OCI-LY1 (cell line): ENCODE measurements at regions not wholly inside any gene's neighbourhood (a gene's known extent, or its start where the extent isn't known, plus 50 kb on each side); places are given as distances from the start of the nearest gene placed in this dataset.
A peak's percentile ranks its signal among the peaks of the same experiment; 100 is the strongest.

Source experiments
- H2AFZ ChIP-seq: fragments of 200-600 bp; sonication (generic), shearing (Covaris generic); 2 replicates; pipeline ENCODE4 v1.6.0; 2014; ENCODE audit warnings: antibody characterized with exemption, mild to moderate bottlenecking, low read length
- H3F3A ChIP-seq: fragments of 200-600 bp; sonication (generic), shearing (Covaris generic); 2 replicates; pipeline ENCODE4 v1.6.0; 2014; ENCODE audit warnings: mild to moderate bottlenecking, antibody characterized with exemption, low read length, moderate library complexity; ENCODE audit not compliant: insufficient read depth
- H3K27ac ChIP-seq: fragments of 200-600 bp; sonication (generic); 2 replicates; pipeline ENCODE4 v1.5.1; 2014; ENCODE audit warnings: low read length, mixed run types, mild to moderate bottlenecking, low read depth; ENCODE audit not compliant: poor library complexity, severe bottlenecking
- H3K27me3 ChIP-seq: fragments of 200-600 bp; sonication (generic); 2 replicates; pipeline ENCODE4 v1.6.0; 2014; ENCODE audit warnings: antibody characterized with exemption, mild to moderate bottlenecking, low read length, moderate library complexity; ENCODE audit not compliant: insufficient read depth
- H3K36me3 ChIP-seq: fragments of 200-600 bp; sonication (generic); 2 replicates; pipeline ENCODE4 v1.6.1; 2014; ENCODE audit warnings: mild to moderate bottlenecking, antibody characterized with exemption, low read length, moderate library complexity, mixed read lengths; ENCODE audit not compliant: insufficient read depth
- H3K4me1 ChIP-seq: fragments of 200-600 bp; sonication (generic); 2 replicates; pipeline ENCODE4 v1.5.1; 2014; ENCODE audit warnings: mild to moderate bottlenecking, low read length, moderate library complexity; ENCODE audit not compliant: insufficient read depth, severe bottlenecking
- H3K4me2 ChIP-seq: fragments of 200-600 bp; sonication (generic), shearing (Covaris generic); 2 replicates; pipeline ENCODE4 v1.6.1; 2014; ENCODE audit warnings: low read length
- H3K4me3 ChIP-seq: fragments of 200-600 bp; sonication (generic); 2 replicates; pipeline ENCODE4 v1.5.1; 2014; ENCODE audit warnings: low read length, low read depth, mild to moderate bottlenecking, mixed read lengths; ENCODE audit not compliant: poor library complexity, severe bottlenecking
- H3K79me2 ChIP-seq: fragments of 200-600 bp; shearing (Covaris generic); 2 replicates; pipeline ENCODE4 v1.6.1; 2016; ENCODE audit warnings: mixed run types, low read length, mixed read lengths; ENCODE audit not compliant: insufficient read depth
- H3K9ac ChIP-seq: fragments of 200-600 bp; sonication (generic), shearing (Covaris generic); 2 replicates; pipeline ENCODE4 v1.6.1; 2014; ENCODE audit warnings: mild to moderate bottlenecking, low read length, mixed read lengths
- H3K9me2 ChIP-seq: fragments of 200-600 bp; sonication (generic), shearing (Covaris generic); 2 replicates; pipeline ENCODE4 v1.6.1; 2014; ENCODE audit warnings: low read depth, mild to moderate bottlenecking, low read length, mixed read lengths
- H3K9me3 ChIP-seq: fragments of 200-600 bp; shearing (Covaris generic); 2 replicates; pipeline ENCODE4 v1.6.1; 2014; ENCODE audit warnings: low read length, mixed read lengths
- H4K20me1 ChIP-seq: fragments of 200-600 bp; sonication (generic), shearing (Covaris generic); 2 replicates; pipeline ENCODE4 v1.6.0; 2016; ENCODE audit warnings: mild to moderate bottlenecking, low read length; ENCODE audit not compliant: insufficient read depth
- EZH2 ChIP-seq: fragments of 200-600 bp; sonication (generic), shearing (Covaris generic); IDR thresholded peaks from 2 replicates; pipeline ENCODE4 v1.8.0; 2017; ENCODE audit warnings: borderline replicate concordance, mixed run types, mild to moderate bottlenecking, antibody characterized with exemption, low read length, moderate library complexity, mixed read lengths
- TF ChIP-seq, protein P1 (sequence below): fragments of 200-600 bp; sonication (generic), shearing (Covaris generic); IDR thresholded peaks from 2 replicates; pipeline ENCODE4 v1.5.1; 2017; ENCODE audit warnings: mild to moderate bottlenecking, antibody characterized with exemption, low read length, moderate library complexity, mixed read lengths

DNA sequence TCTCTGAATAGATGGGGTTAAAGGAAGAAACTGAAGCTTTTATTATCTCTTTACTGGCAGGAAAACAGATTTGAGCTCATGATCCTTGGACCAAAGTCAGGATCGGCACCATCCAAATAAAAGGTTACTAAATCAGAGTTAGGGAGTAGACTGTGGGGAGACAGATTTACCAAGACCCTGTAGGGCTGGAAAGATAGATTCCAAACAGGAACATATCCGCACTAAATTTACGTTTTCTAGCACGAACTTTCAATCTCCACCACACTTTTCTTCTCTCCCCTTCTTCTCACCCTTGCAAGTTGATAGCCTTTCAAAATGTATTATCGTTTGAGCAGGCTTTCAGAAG lies 120.0 kb upstream of the HMHB1 start:
- Histone ChIP-seq H3K36me3 (no peaks in the 10 kb centered on the region), H3K9me2 (no peaks in the 10 kb centered on the region), H2AFZ (peak overlapping the region; percentile 71), H3K9ac (no peak overlapping the region), H3K79me2 (no peaks in the 10 kb centered on the region), H4K20me1 (no peaks in the 10 kb centered on the region), H3K27me3 (no peaks in the 10 kb centered on the region), H3K9me3 (peaks cover 20% of the 10 kb centered on the region), H3K4me1 (peaks cover 65% of the 10 kb centered on the region), H3K27ac (peak overlapping the region; percentile 96), H3K4me2 (no peak overlapping the region), H3F3A (no peaks in the 10 kb centered on the region), H3K4me3 (no peak overlapping the region)
- TF ChIP-seq, protein P1, sequence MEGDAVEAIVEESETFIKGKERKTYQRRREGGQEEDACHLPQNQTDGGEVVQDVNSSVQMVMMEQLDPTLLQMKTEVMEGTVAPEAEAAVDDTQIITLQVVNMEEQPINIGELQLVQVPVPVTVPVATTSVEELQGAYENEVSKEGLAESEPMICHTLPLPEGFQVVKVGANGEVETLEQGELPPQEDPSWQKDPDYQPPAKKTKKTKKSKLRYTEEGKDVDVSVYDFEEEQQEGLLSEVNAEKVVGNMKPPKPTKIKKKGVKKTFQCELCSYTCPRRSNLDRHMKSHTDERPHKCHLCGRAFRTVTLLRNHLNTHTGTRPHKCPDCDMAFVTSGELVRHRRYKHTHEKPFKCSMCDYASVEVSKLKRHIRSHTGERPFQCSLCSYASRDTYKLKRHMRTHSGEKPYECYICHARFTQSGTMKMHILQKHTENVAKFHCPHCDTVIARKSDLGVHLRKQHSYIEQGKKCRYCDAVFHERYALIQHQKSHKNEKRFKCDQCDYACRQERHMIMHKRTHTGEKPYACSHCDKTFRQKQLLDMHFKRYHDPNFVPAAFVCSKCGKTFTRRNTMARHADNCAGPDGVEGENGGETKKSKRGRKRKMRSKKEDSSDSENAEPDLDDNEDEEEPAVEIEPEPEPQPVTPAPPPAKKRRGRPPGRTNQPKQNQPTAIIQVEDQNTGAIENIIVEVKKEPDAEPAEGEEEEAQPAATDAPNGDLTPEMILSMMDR, result no peak
- no peak for TF ChIP-seq EZH2

DNA sequence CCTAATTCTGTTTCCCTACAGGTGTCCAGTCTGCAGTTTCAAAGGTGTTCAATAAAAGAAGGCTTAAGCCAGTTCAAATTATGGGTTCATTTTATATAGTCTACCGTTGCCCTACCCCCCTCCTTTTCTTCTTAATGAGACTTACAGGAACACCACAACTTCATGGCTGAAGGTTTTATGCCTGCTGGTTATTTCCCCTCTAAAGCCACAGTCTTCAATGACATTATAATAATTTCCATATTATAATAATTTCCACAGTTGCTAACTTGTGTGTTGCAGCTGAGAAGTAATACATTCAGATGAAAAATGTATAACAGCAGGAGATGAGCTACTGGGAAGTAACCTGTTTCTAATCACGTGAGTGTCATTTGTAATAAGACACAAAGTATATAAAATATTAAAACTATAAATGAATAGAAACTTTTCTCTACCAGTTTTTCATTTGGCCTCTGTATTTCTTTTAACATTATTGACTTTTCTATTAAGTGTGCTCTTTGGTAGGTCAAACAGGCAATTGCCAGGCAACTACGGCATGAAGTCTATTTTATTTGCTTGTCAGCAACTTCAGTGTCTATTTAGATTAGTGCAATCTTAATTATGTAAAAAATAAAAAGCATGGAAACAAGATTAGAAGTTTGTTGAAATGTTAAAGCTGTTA lies 120.5 kb upstream of the HMHB1 start:
- H3K79me2 ChIP-seq, result no peaks in the 10 kb centered on the region
- H3K9ac ChIP-seq, result no peak overlapping the region
- peak overlapping the region; percentile 71; the same call in 1 of the 2 replicates for H2AFZ ChIP-seq
- TF ChIP-seq EZH2, result no peak
- TF ChIP-seq, protein P1, result no peak
- peaks cover 60% of the 10 kb centered on the region for H3K4me1 ChIP-seq
- H3K27ac ChIP-seq, result peak overlapping the region; percentile 96
- H3K9me3 ChIP-seq, result peaks cover 20% of the 10 kb centered on the region
- H3K9me2 ChIP-seq, result no peaks in the 10 kb centered on the region
- H3K36me3 ChIP-seq, result no peaks in the 10 kb centered on the region
- H3K4me3 ChIP-seq, result no peak overlapping the region
- H3F3A ChIP-seq, result no peaks in the 10 kb centered on the region
- no peaks in the 10 kb centered on the region for H4K20me1 ChIP-seq
- H3K4me2 ChIP-seq, result no peak overlapping the region
- H3K27me3 ChIP-seq, result no peaks in the 10 kb centered on the region

DNA sequence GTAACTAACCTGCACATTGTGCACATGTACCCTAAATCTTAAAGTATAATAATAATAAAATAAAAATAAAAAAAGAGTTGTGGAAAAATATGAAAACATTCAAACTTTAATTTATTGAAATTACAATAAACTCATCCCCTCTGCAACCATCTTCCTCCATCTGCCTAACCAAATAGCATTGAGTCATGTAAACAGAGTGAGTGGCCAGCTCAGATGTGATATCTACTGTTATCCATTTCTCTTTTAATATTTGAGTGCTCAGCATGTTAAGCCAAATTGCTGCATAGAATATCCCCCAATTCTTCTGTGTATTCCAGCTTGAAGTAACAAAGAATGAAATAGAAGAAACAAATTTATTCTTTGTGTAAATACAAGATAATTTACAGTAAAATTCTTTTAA lies 124.4 kb upstream of the HMHB1 start:
- Histone ChIP-seq H3K9me3 (peaks cover 20% of the 10 kb centered on the region), H3K4me3 (no peak overlapping the region), H3K4me2 (no peak overlapping the region), H2AFZ (no peak overlapping the region), H3K79me2 (no peaks in the 10 kb centered on the region), H3K9me2 (no peaks in the 10 kb centered on the region), H3K27me3 (no peaks in the 10 kb centered on the region), H3K9ac (no peak overlapping the region), H3K36me3 (no peaks in the 10 kb centered on the region), H3K4me1 (peaks cover 28% of the 10 kb centered on the region), H3K27ac (no peak overlapping the region), H4K20me1 (no peaks in the 10 kb centered on the region), H3F3A (no peaks in the 10 kb centered on the region)
- TF ChIP-seq, protein P1, result no peak
- TF ChIP-seq EZH2, result no peak
